HL-60 (cell line): ENCODE measurements at regions not wholly inside any gene's neighbourhood (a gene's known extent, or its start where the extent isn't known, plus 50 kb on each side); places are given as distances from the start of the nearest gene placed in this dataset.

Experiments used
- DNase-seq, 2 experiments: peaks; one replicate each; pipeline ENCODE4 v3.0.0-alpha.2; 2010 to 2020; ENCODE audit warnings: low read depth in 1 of 2, low spot score in 1 of 2
- H3K27ac ChIP-seq: fragments of 250-450 bp; sonication (Bioruptor Pico); replicated peaks from 2 replicates; pipeline ENCODE4 v1.5.1; 2020; ENCODE audit warnings: mild to moderate bottlenecking, moderate library complexity
- H3K27me3 ChIP-seq: fragments of 250-450 bp; sonication (Bioruptor Pico); 2 replicates; pipeline ENCODE4 v1.5.1; 2021; ENCODE audit warnings: mild to moderate bottlenecking, moderate library complexity; ENCODE audit not compliant: insufficient read depth, poor library complexity, severe bottlenecking
- H3K4me3 ChIP-seq: replicated peaks from 2 replicates; pipeline ENCODE4 v1.5.1; 2011; ENCODE audit warnings: mild to moderate bottlenecking, control low read depth, low read length; ENCODE audit not compliant: insufficient read depth
- GABPA ChIP-seq: IDR thresholded peaks from 2 replicates; pipeline ENCODE4 v1.6.1; 2012; ENCODE audit warnings: low read depth
- POLR2AphosphoS5 ChIP-seq: IDR thresholded peaks from 2 replicates; pipeline ENCODE4 v1.6.1; 2012; ENCODE audit warnings: low read depth
- SPI1 ChIP-seq: IDR thresholded peaks from 2 replicates; pipeline ENCODE4 v1.6.1; 2012; ENCODE audit warnings: low read depth, mild to moderate bottlenecking, borderline replicate concordance
- TF ChIP-seq, protein P1 (sequence below): IDR thresholded peaks from 2 replicates; pipeline ENCODE4 v1.6.1; 2012; ENCODE audit warnings: low read depth; ENCODE audit not compliant: insufficient replicate concordance
- TF ChIP-seq, protein P2 (sequence below): IDR thresholded peaks from one replicate; pipeline ENCODE4 v1.5.1; 2011; ENCODE audit warnings: low read length, control low read depth, inconsistent platforms; ENCODE audit not compliant: insufficient read depth

DNA sequence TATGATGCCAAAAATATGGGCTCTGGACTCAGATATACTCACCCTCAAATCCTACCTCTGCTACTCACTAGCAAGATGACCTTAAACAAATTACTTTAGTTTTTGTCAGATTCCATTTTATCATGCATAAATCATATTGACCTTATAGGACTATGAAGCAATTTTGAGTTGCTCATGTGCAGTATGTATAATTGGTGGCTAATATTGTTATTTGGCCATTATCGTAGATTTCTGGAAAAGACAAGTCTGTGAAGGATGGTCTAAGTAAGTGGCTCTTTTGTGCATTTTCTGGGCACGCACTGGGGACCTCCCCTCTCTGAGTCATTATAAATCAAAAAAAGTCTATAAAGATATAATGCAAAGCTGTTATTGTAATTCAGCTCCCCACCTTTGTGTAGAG lies 393.0 kb downstream of the FGF10 start:
- TF ChIP-seq GABPA: no peak
- no peak for TF ChIP-seq SPI1
- TF ChIP-seq, protein P1, sequence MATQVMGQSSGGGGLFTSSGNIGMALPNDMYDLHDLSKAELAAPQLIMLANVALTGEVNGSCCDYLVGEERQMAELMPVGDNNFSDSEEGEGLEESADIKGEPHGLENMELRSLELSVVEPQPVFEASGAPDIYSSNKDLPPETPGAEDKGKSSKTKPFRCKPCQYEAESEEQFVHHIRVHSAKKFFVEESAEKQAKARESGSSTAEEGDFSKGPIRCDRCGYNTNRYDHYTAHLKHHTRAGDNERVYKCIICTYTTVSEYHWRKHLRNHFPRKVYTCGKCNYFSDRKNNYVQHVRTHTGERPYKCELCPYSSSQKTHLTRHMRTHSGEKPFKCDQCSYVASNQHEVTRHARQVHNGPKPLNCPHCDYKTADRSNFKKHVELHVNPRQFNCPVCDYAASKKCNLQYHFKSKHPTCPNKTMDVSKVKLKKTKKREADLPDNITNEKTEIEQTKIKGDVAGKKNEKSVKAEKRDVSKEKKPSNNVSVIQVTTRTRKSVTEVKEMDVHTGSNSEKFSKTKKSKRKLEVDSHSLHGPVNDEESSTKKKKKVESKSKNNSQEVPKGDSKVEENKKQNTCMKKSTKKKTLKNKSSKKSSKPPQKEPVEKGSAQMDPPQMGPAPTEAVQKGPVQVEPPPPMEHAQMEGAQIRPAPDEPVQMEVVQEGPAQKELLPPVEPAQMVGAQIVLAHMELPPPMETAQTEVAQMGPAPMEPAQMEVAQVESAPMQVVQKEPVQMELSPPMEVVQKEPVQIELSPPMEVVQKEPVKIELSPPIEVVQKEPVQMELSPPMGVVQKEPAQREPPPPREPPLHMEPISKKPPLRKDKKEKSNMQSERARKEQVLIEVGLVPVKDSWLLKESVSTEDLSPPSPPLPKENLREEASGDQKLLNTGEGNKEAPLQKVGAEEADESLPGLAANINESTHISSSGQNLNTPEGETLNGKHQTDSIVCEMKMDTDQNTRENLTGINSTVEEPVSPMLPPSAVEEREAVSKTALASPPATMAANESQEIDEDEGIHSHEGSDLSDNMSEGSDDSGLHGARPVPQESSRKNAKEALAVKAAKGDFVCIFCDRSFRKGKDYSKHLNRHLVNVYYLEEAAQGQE: no peak
- TF ChIP-seq, protein P2, sequence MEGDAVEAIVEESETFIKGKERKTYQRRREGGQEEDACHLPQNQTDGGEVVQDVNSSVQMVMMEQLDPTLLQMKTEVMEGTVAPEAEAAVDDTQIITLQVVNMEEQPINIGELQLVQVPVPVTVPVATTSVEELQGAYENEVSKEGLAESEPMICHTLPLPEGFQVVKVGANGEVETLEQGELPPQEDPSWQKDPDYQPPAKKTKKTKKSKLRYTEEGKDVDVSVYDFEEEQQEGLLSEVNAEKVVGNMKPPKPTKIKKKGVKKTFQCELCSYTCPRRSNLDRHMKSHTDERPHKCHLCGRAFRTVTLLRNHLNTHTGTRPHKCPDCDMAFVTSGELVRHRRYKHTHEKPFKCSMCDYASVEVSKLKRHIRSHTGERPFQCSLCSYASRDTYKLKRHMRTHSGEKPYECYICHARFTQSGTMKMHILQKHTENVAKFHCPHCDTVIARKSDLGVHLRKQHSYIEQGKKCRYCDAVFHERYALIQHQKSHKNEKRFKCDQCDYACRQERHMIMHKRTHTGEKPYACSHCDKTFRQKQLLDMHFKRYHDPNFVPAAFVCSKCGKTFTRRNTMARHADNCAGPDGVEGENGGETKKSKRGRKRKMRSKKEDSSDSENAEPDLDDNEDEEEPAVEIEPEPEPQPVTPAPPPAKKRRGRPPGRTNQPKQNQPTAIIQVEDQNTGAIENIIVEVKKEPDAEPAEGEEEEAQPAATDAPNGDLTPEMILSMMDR: no peak
- TF ChIP-seq POLR2AphosphoS5: no peak
- Histone ChIP-seq H3K27me3 (no peaks in the 10 kb centered on the region), H3K27ac (no peak overlapping the region), H3K4me3 (no peak overlapping the region)
- no peak for DNase-seq

DNA sequence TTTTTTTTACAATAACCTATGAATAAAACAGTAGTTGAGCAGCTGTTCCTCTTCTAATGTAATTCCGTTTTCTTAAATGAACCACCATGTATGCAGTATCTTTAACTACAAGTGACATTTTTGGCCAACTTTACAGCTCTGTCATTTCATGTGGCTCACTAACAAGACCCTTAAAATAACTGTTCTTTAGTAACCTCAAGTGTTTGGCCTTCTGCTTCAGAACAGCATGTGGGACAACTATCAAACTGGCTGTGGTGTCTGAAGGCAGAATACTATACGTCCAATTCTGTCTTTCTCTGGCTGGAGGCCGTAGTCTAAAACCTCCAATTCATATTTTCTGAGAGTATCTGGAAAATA lies 391.4 kb downstream of the NNT start:
- no peak for DNase-seq
- TF ChIP-seq, protein P1: no peak
- TF ChIP-seq GABPA (no peak), SPI1 (no peak), POLR2AphosphoS5 (no peak)
- TF ChIP-seq, protein P2: no peak
- Histone ChIP-seq H3K27me3 (peaks cover 3% of the 10 kb centered on the region), H3K27ac (no peak overlapping the region), H3K4me3 (no peak overlapping the region)

DNA sequence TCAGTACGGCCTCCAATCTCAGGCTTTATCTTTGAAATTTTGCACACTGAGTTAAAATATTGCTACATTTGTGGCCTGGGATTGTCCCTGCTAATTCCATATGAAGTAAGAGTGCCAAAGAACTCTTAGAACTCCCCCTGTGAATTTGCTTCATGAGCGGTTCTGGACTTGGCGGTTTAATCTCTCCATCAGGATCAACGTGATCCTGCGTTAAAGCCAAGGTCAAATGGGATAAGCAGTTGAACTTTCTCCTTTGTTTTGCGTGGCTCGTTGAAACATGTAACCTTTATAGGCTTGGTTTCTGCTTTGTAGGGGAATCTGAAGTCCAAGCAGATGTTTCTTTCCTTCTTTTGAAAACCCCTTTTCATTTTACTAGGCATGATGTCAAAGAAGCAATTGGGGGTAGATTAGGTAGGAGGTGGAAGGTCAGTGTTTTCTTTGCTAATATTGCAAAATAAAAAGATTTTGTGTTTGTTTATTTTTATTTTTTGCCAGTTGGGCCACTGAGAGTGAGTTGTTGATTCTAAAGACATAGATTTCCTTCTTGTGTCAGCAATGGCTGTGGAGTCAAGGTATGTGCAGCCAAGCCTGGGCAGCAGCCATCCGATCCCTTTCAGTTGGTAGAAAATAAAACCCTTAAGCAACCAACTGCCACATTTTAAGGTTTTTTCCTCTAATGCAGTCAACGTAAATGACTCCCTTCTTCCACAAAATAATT lies 390.8 kb downstream of the NNT start:
- Histone ChIP-seq H3K27ac (no peak overlapping the region), H3K4me3 (no peak overlapping the region), H3K27me3 (peaks cover 5% of the 10 kb centered on the region)
- TF ChIP-seq, protein P2: no peak
- no peak for TF ChIP-seq GABPA
- TF ChIP-seq, protein P1: no peak
- TF ChIP-seq SPI1: no peak
- no peak for TF ChIP-seq POLR2AphosphoS5
- no peak for DNase-seq
